ENCODE measurements at regions not wholly inside any gene's neighbourhood (a gene's known extent, or its start where the extent isn't known, plus 50 kb on each side); places are given as distances from the start of the nearest gene placed in this dataset.

- H3K9ac ChIP-seq (ENCODE audit: low read depth in 1 of 2, low read length in 2 of 2), result no peak overlapping the region
- peaks cover 0 to 9% of the 10 kb centered on the region in 2 donors for H3K27me3 ChIP-seq (ENCODE audit: control insufficient read depth in 1 of 2, insufficient read depth in 2 of 2, low read length in 2 of 2)
- no peak overlapping the region for H3K4me3 ChIP-seq (ENCODE audit: low read depth in 1 of 2, low read length in 2 of 2)
- no peak overlapping the region for H3K27ac ChIP-seq (ENCODE audit: low read depth, low read length)
- H3K4me1 ChIP-seq (ENCODE audit: control insufficient read depth in 1 of 2, insufficient read depth in 2 of 2, low read length in 2 of 2), result no peaks in the 10 kb centered on the region
- no peaks in the 10 kb centered on the region for H3K36me3 ChIP-seq (ENCODE audit: control insufficient read depth in 1 of 2, insufficient read depth in 2 of 2, low read length in 2 of 2)
- peaks cover 0 to 2% of the 10 kb centered on the region in 2 donors for H3K9me3 ChIP-seq (ENCODE audit: control insufficient read depth in 1 of 2, low read length in 2 of 2)
Observed at GRCh38 chr22:48039326-48039725, 1276.9 kb downstream of the TBC1D22A start.

GRCh38 chr22:48037618-48038017 lies 1275.2 kb downstream of the TBC1D22A start:
- Histone ChIP-seq H3K9me3 (ENCODE audit: control insufficient read depth in 1 of 2, low read length in 2 of 2) (peaks cover 0 to 2% of the 10 kb centered on the region in 2 donors), H3K27ac (ENCODE audit: low read depth, low read length) (no peak overlapping the region), H3K4me3 (ENCODE audit: low read depth in 1 of 2, low read length in 2 of 2) (no peak overlapping the region), H3K27me3 (ENCODE audit: control insufficient read depth in 1 of 2, insufficient read depth in 2 of 2, low read length in 2 of 2) (peaks cover 0 to 9% of the 10 kb centered on the region in 2 donors), H3K9ac (ENCODE audit: low read depth in 1 of 2, low read length in 2 of 2) (no peak overlapping the region), H3K36me3 (ENCODE audit: control insufficient read depth in 1 of 2, insufficient read depth in 2 of 2, low read length in 2 of 2) (no peaks in the 10 kb centered on the region), H3K4me1 (ENCODE audit: control insufficient read depth in 1 of 2, insufficient read depth in 2 of 2, low read length in 2 of 2) (no peaks in the 10 kb centered on the region)

GRCh38 chr22:48035897-48036296 lies 1273.4 kb downstream of the TBC1D22A start:
- Histone ChIP-seq H3K27me3 (ENCODE audit: control insufficient read depth in 1 of 2, insufficient read depth in 2 of 2, low read length in 2 of 2) (peaks cover 0 to 7% of the 10 kb centered on the region in 2 donors), H3K9me3 (ENCODE audit: control insufficient read depth in 1 of 2, low read length in 2 of 2) (peaks cover 0 to 2% of the 10 kb centered on the region in 2 donors), H3K36me3 (ENCODE audit: control insufficient read depth in 1 of 2, insufficient read depth in 2 of 2, low read length in 2 of 2) (no peaks in the 10 kb centered on the region), H3K4me1 (ENCODE audit: control insufficient read depth in 1 of 2, insufficient read depth in 2 of 2, low read length in 2 of 2) (no peaks in the 10 kb centered on the region), H3K9ac (ENCODE audit: low read depth in 1 of 2, low read length in 2 of 2) (no peak overlapping the region), H3K27ac (ENCODE audit: low read depth, low read length) (no peak overlapping the region), H3K4me3 (ENCODE audit: low read depth in 1 of 2, low read length in 2 of 2) (no peak overlapping the region)

DNA sequence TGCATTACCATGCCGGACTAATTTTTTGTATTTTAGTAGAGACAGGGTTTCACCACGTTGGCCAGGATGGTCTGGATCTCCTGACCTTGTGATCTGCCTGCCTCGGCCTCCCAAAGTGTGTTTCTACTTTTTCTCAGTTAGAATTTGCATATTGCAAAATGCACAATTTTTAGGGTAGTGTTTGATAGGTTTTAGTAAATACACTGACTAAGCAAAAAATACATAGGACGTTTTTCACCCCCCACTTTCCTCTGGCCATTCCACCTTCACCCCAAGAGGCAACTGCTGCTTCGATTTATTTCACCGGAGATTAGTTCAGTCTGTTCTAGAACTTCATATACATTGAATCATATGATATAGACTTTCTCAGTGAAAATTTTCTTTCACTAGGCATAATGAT lies 1269.1 kb downstream of the TBC1D22A start:
- Histone ChIP-seq H3K4me3 (ENCODE audit: low read depth in 1 of 2, low read length in 2 of 2) (no peak overlapping the region), H3K9ac (ENCODE audit: low read depth in 1 of 2, low read length in 2 of 2) (no peak overlapping the region), H3K4me1 (ENCODE audit: control insufficient read depth in 1 of 2, insufficient read depth in 2 of 2, low read length in 2 of 2) (no peaks in the 10 kb centered on the region), H3K27ac (ENCODE audit: low read depth, low read length) (no peak overlapping the region), H3K9me3 (ENCODE audit: control insufficient read depth in 1 of 2, low read length in 2 of 2) (no peaks in the 10 kb centered on the region), H3K27me3 (ENCODE audit: control insufficient read depth in 1 of 2, insufficient read depth in 2 of 2, low read length in 2 of 2) (peaks cover 0 to 2% of the 10 kb centered on the region in 2 donors), H3K36me3 (ENCODE audit: control insufficient read depth in 1 of 2, insufficient read depth in 2 of 2, low read length in 2 of 2) (no peaks in the 10 kb centered on the region)

- H3K4me3 ChIP-seq (ENCODE audit: low read depth in 1 of 2, low read length in 2 of 2), result no peak overlapping the region
- no peaks in the 10 kb centered on the region for H3K27me3 ChIP-seq (ENCODE audit: control insufficient read depth in 1 of 2, insufficient read depth in 2 of 2, low read length in 2 of 2)
- no peak overlapping the region for H3K9ac ChIP-seq (ENCODE audit: low read depth in 1 of 2, low read length in 2 of 2)
- peaks cover 0 to 2% of the 10 kb centered on the region in 2 donors for H3K9me3 ChIP-seq (ENCODE audit: control insufficient read depth in 1 of 2, low read length in 2 of 2)
- no peaks in the 10 kb centered on the region for H3K36me3 ChIP-seq (ENCODE audit: control insufficient read depth in 1 of 2, insufficient read depth in 2 of 2, low read length in 2 of 2)
- H3K27ac ChIP-seq (ENCODE audit: low read depth, low read length), result no peak overlapping the region
- H3K4me1 ChIP-seq (ENCODE audit: control insufficient read depth in 1 of 2, insufficient read depth in 2 of 2, low read length in 2 of 2), result no peaks in the 10 kb centered on the region
Observed at GRCh38 chr22:48025096-48025495, 1262.6 kb downstream of the TBC1D22A start.

GRCh38 chr22:48021991-48022401 lies 1259.5 kb downstream of the TBC1D22A start:
- Histone ChIP-seq H3K4me3 (ENCODE audit: low read depth in 1 of 2, low read length in 2 of 2) (no peak overlapping the region), H3K9me3 (ENCODE audit: control insufficient read depth in 1 of 2, low read length in 2 of 2) (peaks cover 4 to 11% of the 10 kb centered on the region in 2 donors), H3K27me3 (ENCODE audit: control insufficient read depth in 1 of 2, insufficient read depth in 2 of 2, low read length in 2 of 2) (peaks cover 0 to 4% of the 10 kb centered on the region in 2 donors), H3K27ac (ENCODE audit: low read depth, low read length) (no peak overlapping the region), H3K36me3 (ENCODE audit: control insufficient read depth in 1 of 2, insufficient read depth in 2 of 2, low read length in 2 of 2) (no peaks in the 10 kb centered on the region), H3K9ac (ENCODE audit: low read depth in 1 of 2, low read length in 2 of 2) (no peak overlapping the region), H3K4me1 (ENCODE audit: control insufficient read depth in 1 of 2, insufficient read depth in 2 of 2, low read length in 2 of 2) (no peaks in the 10 kb centered on the region)

DNA sequence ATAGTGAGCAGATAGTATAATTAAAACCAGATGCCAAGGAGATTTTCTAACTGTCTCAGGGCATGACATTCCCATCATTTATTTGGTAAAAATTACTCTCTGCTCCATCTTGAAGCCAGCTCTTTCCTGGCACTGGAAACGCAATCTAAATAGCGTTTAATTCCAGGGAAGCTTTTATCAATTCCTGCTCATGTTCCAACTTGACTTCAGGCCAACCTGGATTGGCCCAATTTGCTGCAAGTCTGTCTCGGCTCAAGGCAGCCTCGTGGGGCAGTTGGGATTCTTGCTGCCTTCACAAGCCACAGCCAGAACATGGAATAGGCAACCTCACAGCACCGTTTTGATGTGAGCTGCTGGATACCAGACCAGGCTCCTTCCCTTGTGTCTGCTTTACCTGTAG lies 1255.9 kb downstream of the TBC1D22A start:
- peaks cover 4 to 11% of the 10 kb centered on the region in 2 donors for H3K9me3 ChIP-seq (ENCODE audit: control insufficient read depth in 1 of 2, low read length in 2 of 2)
- H3K27ac ChIP-seq (ENCODE audit: low read depth, low read length), result no peak overlapping the region
- H3K4me1 ChIP-seq (ENCODE audit: control insufficient read depth in 1 of 2, insufficient read depth in 2 of 2, low read length in 2 of 2), result no peaks in the 10 kb centered on the region

DNA sequence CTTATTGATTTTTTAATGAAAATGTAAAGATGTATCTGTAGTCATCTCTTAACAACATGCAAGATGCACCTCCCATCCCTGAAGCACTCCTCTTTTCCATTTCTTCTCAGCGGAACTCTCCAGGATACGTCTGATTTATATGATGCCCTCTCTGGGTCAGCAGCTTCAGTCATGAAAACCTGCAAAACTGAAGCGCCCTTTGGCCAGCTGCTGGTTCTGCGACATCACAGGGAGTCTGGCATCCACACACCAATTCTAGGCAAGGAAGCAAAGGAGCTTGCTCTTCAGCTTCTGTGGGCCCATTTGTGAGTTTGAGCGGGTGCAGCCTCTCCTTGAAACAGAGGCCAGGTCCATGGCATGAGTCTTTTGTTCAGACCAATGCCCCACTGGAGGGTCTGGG lies 1253.3 kb downstream of the TBC1D22A start:
- H3K4me1 ChIP-seq (ENCODE audit: control insufficient read depth in 1 of 2, insufficient read depth in 2 of 2, low read length in 2 of 2), result no peaks in the 10 kb centered on the region
- peaks cover 4 to 11% of the 10 kb centered on the region in 2 donors for H3K9me3 ChIP-seq (ENCODE audit: control insufficient read depth in 1 of 2, low read length in 2 of 2)
- no peak overlapping the region for H3K4me3 ChIP-seq (ENCODE audit: low read depth in 1 of 2, low read length in 2 of 2)
- H3K9ac ChIP-seq (ENCODE audit: low read depth in 1 of 2, low read length in 2 of 2), result no peak overlapping the region
- H3K27me3 ChIP-seq (ENCODE audit: control insufficient read depth in 1 of 2, insufficient read depth in 2 of 2, low read length in 2 of 2), result peaks cover 0 to 4% of the 10 kb centered on the region in 2 donors
- H3K36me3 ChIP-seq (ENCODE audit: control insufficient read depth in 1 of 2, insufficient read depth in 2 of 2, low read length in 2 of 2), result no peaks in the 10 kb centered on the region
- no peak overlapping the region for H3K27ac ChIP-seq (ENCODE audit: low read depth, low read length)

More for the DNA sequence above, 1255.9 kb downstream of the TBC1D22A start:
- H3K9ac ChIP-seq (ENCODE audit: low read depth in 1 of 2, low read length in 2 of 2), result no peak overlapping the region
- no peaks in the 10 kb centered on the region for H3K36me3 ChIP-seq (ENCODE audit: control insufficient read depth in 1 of 2, insufficient read depth in 2 of 2, low read length in 2 of 2)
- H3K27me3 ChIP-seq (ENCODE audit: control insufficient read depth in 1 of 2, insufficient read depth in 2 of 2, low read length in 2 of 2), result peaks cover 0 to 4% of the 10 kb centered on the region in 2 donors
- H3K4me3 ChIP-seq (ENCODE audit: low read depth in 1 of 2, low read length in 2 of 2), result no peak overlapping the region

DNA sequence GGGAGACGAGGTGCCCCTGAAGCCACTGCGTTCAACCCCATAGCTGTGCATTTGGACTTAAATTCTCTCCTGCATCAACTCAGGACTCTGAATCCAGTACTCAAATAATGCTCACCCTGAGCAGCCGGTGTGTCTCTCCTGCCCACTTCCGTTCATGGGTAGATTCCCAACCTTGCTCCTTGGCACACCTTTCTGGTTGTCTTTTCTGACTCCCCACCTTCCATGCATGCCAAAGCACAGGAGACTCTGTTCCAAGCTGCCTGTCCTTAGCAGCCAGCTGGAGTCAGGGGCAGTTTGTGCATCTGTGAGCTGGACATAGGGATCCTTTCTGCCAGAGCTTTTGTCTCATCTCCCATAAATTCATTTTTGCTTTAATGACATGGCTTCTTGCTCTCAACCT lies 1242.5 kb downstream of the TBC1D22A start:
- H3K4me1 ChIP-seq (ENCODE audit: control insufficient read depth in 1 of 2, insufficient read depth in 2 of 2, low read length in 2 of 2), result no peaks in the 10 kb centered on the region
- H3K9ac ChIP-seq (ENCODE audit: low read depth in 1 of 2, low read length in 2 of 2), result no peak overlapping the region
- no peaks in the 10 kb centered on the region for H3K9me3 ChIP-seq (ENCODE audit: control insufficient read depth in 1 of 2, low read length in 2 of 2)
- H3K36me3 ChIP-seq (ENCODE audit: control insufficient read depth in 1 of 2, insufficient read depth in 2 of 2, low read length in 2 of 2), result no peaks in the 10 kb centered on the region
- H3K27me3 ChIP-seq (ENCODE audit: control insufficient read depth in 1 of 2, insufficient read depth in 2 of 2, low read length in 2 of 2), result no peaks in the 10 kb centered on the region
- H3K4me3 ChIP-seq (ENCODE audit: low read depth in 1 of 2, low read length in 2 of 2), result no peak overlapping the region
- H3K27ac ChIP-seq (ENCODE audit: low read depth, low read length), result no peak overlapping the region

DNA sequence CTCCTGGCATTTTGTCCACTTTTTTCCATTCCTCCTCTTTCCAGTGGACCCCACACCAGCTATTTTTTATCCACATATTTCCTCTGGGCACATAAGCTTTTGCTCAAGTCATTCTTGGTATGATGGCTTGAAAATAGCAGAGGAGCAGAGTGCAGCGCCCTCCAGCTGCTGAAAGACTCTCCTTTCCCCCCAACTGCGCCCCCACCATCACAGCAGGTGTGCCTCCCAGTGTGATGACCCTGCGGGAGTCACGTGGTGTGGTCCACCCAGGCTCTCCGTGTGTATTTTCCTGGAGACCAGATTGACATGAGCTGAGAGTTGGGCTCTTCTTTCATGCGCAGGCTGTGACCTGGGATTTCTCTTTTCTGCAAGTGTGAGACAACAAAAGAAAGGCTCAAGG lies 1241.6 kb downstream of the TBC1D22A start:
- no peaks in the 10 kb centered on the region for H3K36me3 ChIP-seq (ENCODE audit: control insufficient read depth in 1 of 2, insufficient read depth in 2 of 2, low read length in 2 of 2)
- no peak overlapping the region for H3K9ac ChIP-seq (ENCODE audit: low read depth in 1 of 2, low read length in 2 of 2)
- no peaks in the 10 kb centered on the region for H3K9me3 ChIP-seq (ENCODE audit: control insufficient read depth in 1 of 2, low read length in 2 of 2)
- no peak overlapping the region for H3K4me3 ChIP-seq (ENCODE audit: low read depth in 1 of 2, low read length in 2 of 2)
- H3K27me3 ChIP-seq (ENCODE audit: control insufficient read depth in 1 of 2, insufficient read depth in 2 of 2, low read length in 2 of 2), result no peaks in the 10 kb centered on the region
- H3K27ac ChIP-seq (ENCODE audit: low read depth, low read length), result no peak overlapping the region
- H3K4me1 ChIP-seq (ENCODE audit: control insufficient read depth in 1 of 2, insufficient read depth in 2 of 2, low read length in 2 of 2), result no peaks in the 10 kb centered on the region

GRCh38 chr22:48001101-48001500 lies 1238.7 kb downstream of the TBC1D22A start:
- no peaks in the 10 kb centered on the region for H3K4me1 ChIP-seq (ENCODE audit: control insufficient read depth in 1 of 2, insufficient read depth in 2 of 2, low read length in 2 of 2)
- H3K9me3 ChIP-seq (ENCODE audit: control insufficient read depth in 1 of 2, low read length in 2 of 2), result no peaks in the 10 kb centered on the region
- no peaks in the 10 kb centered on the region for H3K36me3 ChIP-seq (ENCODE audit: control insufficient read depth in 1 of 2, insufficient read depth in 2 of 2, low read length in 2 of 2)
- no peak overlapping the region for H3K9ac ChIP-seq (ENCODE audit: low read depth in 1 of 2, low read length in 2 of 2)
- H3K27ac ChIP-seq (ENCODE audit: low read depth, low read length), result no peak overlapping the region
- H3K4me3 ChIP-seq (ENCODE audit: low read depth in 1 of 2, low read length in 2 of 2), result no peak overlapping the region
- H3K27me3 ChIP-seq (ENCODE audit: control insufficient read depth in 1 of 2, insufficient read depth in 2 of 2, low read length in 2 of 2), result no peaks in the 10 kb centered on the region

Data from duodenal mucosa (tissue), 2 donors.